CD4-positive, alpha-beta T cell (primary cell): ENCODE measurements at regions not wholly inside any gene's neighbourhood (a gene's known extent, or its start where the extent isn't known, plus 50 kb on each side); places are given as distances from the start of the nearest gene placed in this dataset.

Source experiments
- ATAC-seq: fragments of 200-7000 bp; cut with Tn5 transposase; one replicate; pipeline ENCODE4 v1.10.0; 2022; ENCODE audit warnings: mild to moderate bottlenecking; ENCODE audit not compliant: poor library complexity
- CTCF ChIA-PET: fragments of 350-600 bp; sonication (Branson Sonifier 250); formaldehyde crosslinking; loops from one replicate; lab custom pipeline; 2021; ENCODE audit warnings: antibody characterized with exemption, inconsistent platforms; lab: Charles Lee
- POLR2A ChIA-PET: fragments of 350-600 bp; sonication (Branson Sonifier 250); formaldehyde crosslinking; loops from one replicate; lab custom pipeline; 2021; ENCODE audit warnings: antibody characterized with exemption, inconsistent platforms; lab: Charles Lee
- DNase-seq, 14 experiments: peaks; one replicate each; pipeline ENCODE4 v3.0.0-alpha.2; 2013 to 2020; ENCODE audit warnings: mixed read lengths in 2 of 14
- H3K27ac ChIP-seq, 2 donors: one replicate each; pipeline versions ENCODE4 v1.5.1 to v1.7.0; 2013; ENCODE audit warnings: low read length in 2 of 2, low read depth in 1 of 2, mild to moderate bottlenecking in 1 of 2
- H3K27me3 ChIP-seq, 2 experiments: 1 replicate in 1 of 2; 2 replicates in 1 of 2; pipeline versions ENCODE4 v1.6.1 to v1.7.0; 2013; ENCODE audit warnings: low read length in 2 of 2, control low read depth in 1 of 2, mild to moderate bottlenecking in 1 of 2, moderate library complexity in 1 of 2; ENCODE audit not compliant: insufficient read depth in 2 of 2, control insufficient read depth in 1 of 2
- H3K36me3 ChIP-seq: one replicate; pipeline ENCODE4 v1.6.1; 2013; ENCODE audit warnings: low read length, control low read depth; ENCODE audit not compliant: insufficient read depth
- H3K4me1 ChIP-seq: one replicate; pipeline ENCODE4 v1.6.1; 2013; ENCODE audit warnings: low read length, control low read depth; ENCODE audit not compliant: insufficient read depth
- H3K4me3 ChIP-seq: one replicate; pipeline ENCODE4 v1.5.1; 2013; ENCODE audit warnings: mild to moderate bottlenecking, low read length, moderate library complexity
- H3K9me3 ChIP-seq, 2 experiments: 1 replicate in 1 of 2; 2 replicates in 1 of 2; pipeline versions ENCODE4 v1.6.1 to v1.7.0; 2013; ENCODE audit warnings: low read length in 2 of 2, mild to moderate bottlenecking in 2 of 2, control low read depth in 1 of 2, moderate library complexity in 1 of 2; ENCODE audit not compliant: control insufficient read depth in 1 of 2, insufficient read depth in 1 of 2
- H3K27ac Mint-ChIP-seq: one replicate; pipeline ENCODE4 v1.8.0; 2020; ENCODE audit warnings: mixed read lengths
- H3K27me3 Mint-ChIP-seq: one replicate; pipeline ENCODE4 v1.8.0; 2021; ENCODE audit warnings: mixed read lengths
- H3K36me3 Mint-ChIP-seq: one replicate; pipeline ENCODE4 v1.8.0; 2021; ENCODE audit warnings: low read depth, mixed read lengths
- H3K4me1 Mint-ChIP-seq: one replicate; pipeline ENCODE4 v1.8.0; 2021; ENCODE audit warnings: low read depth, mixed read lengths
- H3K4me3 Mint-ChIP-seq: one replicate; pipeline ENCODE4 v1.8.0; 2020; ENCODE audit warnings: mild to moderate bottlenecking, mixed read lengths
- H3K9me3 Mint-ChIP-seq: one replicate; pipeline ENCODE4 v1.8.0; 2020; ENCODE audit warnings: mixed read lengths
- intact Hi-C, 2 experiments: fragments of 100-400 bp; cut with DNase I in 1 of 2; cut with micrococcal nuclease in 1 of 2; formaldehyde crosslinking; loops; one replicate each; pipeline versions ENCODE4 v1.15.1 to v1.9.0; 2023 to 2025; cut with DNase I, micrococcal nuclease
- TF ChIP-seq, protein P1 (sequence below): fragments of 200-600 bp; IDR thresholded peaks from one replicate; pipeline ENCODE4 v1.8.0; 2022; ENCODE audit warnings: antibody characterized with exemption, mild to moderate bottlenecking

DNA sequence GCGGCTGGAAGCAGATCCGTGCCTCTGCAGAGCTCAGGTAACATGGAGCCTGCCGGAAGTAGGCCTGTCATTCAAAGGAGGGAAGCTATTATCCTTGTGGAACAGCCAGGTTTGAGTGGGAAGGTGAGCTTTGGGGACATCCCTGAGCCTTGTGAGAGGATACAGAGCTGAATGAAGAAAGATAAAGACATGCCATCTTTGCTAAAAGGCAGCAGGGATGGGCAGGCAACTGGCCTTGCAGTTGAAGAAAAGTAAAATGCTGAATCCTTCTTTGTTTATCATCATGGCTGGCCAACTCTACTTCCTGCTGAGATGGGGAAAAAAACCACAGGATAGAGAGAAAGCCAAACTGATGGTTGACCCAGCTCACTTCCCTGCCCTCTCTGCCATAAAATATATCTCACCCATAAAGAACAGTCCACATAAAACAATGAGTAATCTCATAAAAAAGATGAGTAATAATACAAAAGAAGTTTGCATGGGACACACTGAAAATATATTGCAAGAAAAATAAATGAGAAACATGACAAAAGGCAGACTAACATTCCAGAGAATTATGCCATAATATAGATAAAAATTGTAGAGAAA, 226.3 kb downstream of the DLEU7 start:
- H3K4me1 Mint-ChIP-seq, result no peaks in the 10 kb centered on the region
- intact Hi-C loops, result no loop called here
- no peak overlapping the region for H3K27ac Mint-ChIP-seq
- H3K9me3 ChIP-seq, result no peaks in the 10 kb centered on the region
- H3K36me3 ChIP-seq, result no peaks in the 10 kb centered on the region
- H3K27ac ChIP-seq, result no peak overlapping the region
- DNase-seq (no peak), ATAC-seq (no peak)
- no peaks in the 10 kb centered on the region for H3K9me3 Mint-ChIP-seq
- TF ChIP-seq, protein P1, sequence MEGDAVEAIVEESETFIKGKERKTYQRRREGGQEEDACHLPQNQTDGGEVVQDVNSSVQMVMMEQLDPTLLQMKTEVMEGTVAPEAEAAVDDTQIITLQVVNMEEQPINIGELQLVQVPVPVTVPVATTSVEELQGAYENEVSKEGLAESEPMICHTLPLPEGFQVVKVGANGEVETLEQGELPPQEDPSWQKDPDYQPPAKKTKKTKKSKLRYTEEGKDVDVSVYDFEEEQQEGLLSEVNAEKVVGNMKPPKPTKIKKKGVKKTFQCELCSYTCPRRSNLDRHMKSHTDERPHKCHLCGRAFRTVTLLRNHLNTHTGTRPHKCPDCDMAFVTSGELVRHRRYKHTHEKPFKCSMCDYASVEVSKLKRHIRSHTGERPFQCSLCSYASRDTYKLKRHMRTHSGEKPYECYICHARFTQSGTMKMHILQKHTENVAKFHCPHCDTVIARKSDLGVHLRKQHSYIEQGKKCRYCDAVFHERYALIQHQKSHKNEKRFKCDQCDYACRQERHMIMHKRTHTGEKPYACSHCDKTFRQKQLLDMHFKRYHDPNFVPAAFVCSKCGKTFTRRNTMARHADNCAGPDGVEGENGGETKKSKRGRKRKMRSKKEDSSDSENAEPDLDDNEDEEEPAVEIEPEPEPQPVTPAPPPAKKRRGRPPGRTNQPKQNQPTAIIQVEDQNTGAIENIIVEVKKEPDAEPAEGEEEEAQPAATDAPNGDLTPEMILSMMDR, result no peak
- no peak overlapping the region for H3K4me3 ChIP-seq
- POLR2A ChIA-PET, result interaction anchor here (0.6 kb wide), 1 partner anchor 1566 kb away, joined by 3 read pairs; no protein-coding TSS in a partner anchor
- H3K27me3 Mint-ChIP-seq, result no peaks in the 10 kb centered on the region
- H3K4me1 ChIP-seq, result peaks cover 2% of the 10 kb centered on the region
- CTCF ChIA-PET, result interaction anchor here (0.6 kb wide), 1 partner anchor 1523 kb away, joined by 4 read pairs; no protein-coding TSS in a partner anchor
- H3K4me3 Mint-ChIP-seq, result no peak overlapping the region
- no peaks in the 10 kb centered on the region for H3K27me3 ChIP-seq
- H3K36me3 Mint-ChIP-seq, result no peaks in the 10 kb centered on the region

DNA sequence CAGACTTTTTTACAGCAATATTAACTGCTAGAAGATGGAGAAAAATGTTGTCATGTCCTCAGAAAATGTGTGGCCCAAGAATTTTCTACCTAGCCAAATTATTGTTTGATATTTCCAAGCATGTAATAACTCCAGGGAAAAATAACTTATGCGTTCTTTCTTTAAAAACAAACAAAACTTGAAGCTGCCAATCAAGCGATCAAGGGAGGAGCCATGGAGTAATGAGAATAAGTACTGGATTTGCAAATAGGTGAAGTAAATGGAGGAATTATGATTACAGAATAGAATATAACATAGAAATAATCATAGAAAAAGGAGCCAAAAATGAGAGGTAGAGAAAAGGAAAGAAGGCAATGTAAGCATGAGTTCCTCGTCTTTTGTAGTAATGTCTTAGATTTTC, 225.3 kb downstream of the DLEU7 start:
- POLR2A ChIA-PET, result no interaction called here
- intact Hi-C loops, result no loop called here
- CTCF ChIA-PET, result interaction anchor here (1.5 kb wide), 1 partner anchor 11 kb away, joined by 3 read pairs; no protein-coding TSS in a partner anchor
- Mint-ChIP-seq H3K9me3 (no peaks in the 10 kb centered on the region), H3K36me3 (no peaks in the 10 kb centered on the region), H3K27ac (no peak overlapping the region), H3K27me3 (peaks cover 4% of the 10 kb centered on the region), H3K4me3 (no peak overlapping the region), H3K4me1 (no peaks in the 10 kb centered on the region)
- H3K27ac ChIP-seq, result no peak overlapping the region
- ATAC-seq, result no peak
- H3K27me3 ChIP-seq, result no peaks in the 10 kb centered on the region
- H3K4me3 ChIP-seq, result no peak overlapping the region
- TF ChIP-seq, protein P1, result no peak
- no peaks in the 10 kb centered on the region for H3K9me3 ChIP-seq
- DNase-seq, result no peak
- no peaks in the 10 kb centered on the region for H3K36me3 ChIP-seq
- H3K4me1 ChIP-seq, result peaks cover 2% of the 10 kb centered on the region

DNA sequence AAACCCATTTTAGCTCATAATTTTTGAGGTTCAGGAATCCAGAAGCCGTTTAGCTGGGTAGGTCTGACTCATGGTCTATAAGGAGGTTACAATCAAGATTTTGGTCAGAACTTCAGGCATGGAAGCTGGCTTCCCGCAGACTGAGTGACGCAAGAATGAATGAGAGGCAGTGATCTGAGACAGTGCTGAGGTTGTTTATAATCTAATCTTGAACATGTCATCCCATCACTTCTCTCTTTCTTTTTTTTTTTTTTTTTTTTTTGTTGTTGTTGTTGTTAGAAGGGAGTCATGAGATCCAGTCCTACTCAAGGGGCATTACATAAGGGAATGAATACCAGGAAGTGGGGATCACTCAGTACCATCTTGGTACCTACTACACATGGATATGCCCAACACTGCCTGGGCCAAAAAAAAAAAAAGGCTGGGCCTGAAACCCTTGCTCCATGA, 217.4 kb downstream of the DLEU7 start:
- no peaks in the 10 kb centered on the region for H3K9me3 Mint-ChIP-seq
- no peak overlapping the region for H3K4me3 Mint-ChIP-seq
- no peaks in the 10 kb centered on the region for H3K4me1 ChIP-seq
- DNase-seq (peak in 2 of 14 experiments; percentile 38 to 58), ATAC-seq (no peak)
- no peaks in the 10 kb centered on the region for H3K36me3 Mint-ChIP-seq
- TF ChIP-seq, protein P1, result no peak
- no peak overlapping the region for H3K27ac Mint-ChIP-seq
- H3K27me3 ChIP-seq, result no peaks in the 10 kb centered on the region
- H3K27me3 Mint-ChIP-seq, result peaks cover 4% of the 10 kb centered on the region
- H3K36me3 ChIP-seq, result no peaks in the 10 kb centered on the region
- intact Hi-C loops, result no loop called here
- no peaks in the 10 kb centered on the region for H3K9me3 ChIP-seq
- ChIA-PET CTCF (interaction anchor here (0.7 kb wide), 1 partner anchor 256 kb away, joined by 3 read pairs; no protein-coding TSS in a partner anchor), POLR2A (no interaction called here)
- no peaks in the 10 kb centered on the region for H3K4me1 Mint-ChIP-seq
- H3K27ac ChIP-seq, result no peak overlapping the region
- H3K4me3 ChIP-seq, result no peak overlapping the region
